ENCODE measurements at regions not wholly inside any gene's neighbourhood (a gene's known extent, or its start where the extent isn't known, plus 50 kb on each side); places are given as distances from the start of the nearest gene placed in this dataset.
"Not testable (repeated sequence)": the region's sequence is repeated elsewhere in the genome, so short reads cannot be mapped to it uniquely, and the experiment has no call there.

DNA sequence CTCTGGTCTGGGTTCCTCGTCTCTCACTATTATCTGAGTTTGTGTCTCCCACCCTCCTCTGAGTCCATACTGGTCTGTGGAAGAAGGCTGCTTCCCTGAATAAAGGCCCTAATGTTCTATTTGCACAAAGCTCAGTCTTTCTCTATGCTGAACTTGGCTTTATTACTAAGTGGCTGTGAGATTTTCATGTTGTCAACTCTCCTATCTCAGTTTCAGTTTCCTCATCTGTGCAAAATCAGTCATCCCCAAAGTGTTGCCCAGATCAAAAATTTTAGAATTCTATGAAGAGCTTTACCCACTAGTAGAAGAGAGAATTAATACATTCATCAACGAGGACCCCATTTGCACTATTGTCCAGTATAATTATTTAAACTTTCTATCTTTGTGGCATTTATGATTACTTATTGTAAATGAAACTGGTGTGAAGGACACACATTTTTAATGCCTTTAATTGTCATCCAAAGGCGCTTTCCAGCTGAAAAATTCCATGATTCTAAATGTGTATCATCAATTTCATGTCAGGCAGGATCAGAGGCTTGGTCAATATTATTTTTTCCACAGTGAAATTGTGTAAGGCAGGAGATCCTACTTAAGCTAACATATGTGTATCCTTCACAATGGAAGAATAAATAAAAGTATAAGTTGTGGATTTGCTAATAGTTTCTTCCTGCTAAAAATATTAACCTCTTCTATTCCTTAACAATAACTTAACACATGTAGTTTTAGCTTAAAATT is 79.1 kb upstream of the EEA1 start:
- Mint-ChIP-seq H3K9me3 (ENCODE audit: low read depth) (no peaks in the 10 kb centered on the region), H3K36me3 (ENCODE audit: insufficient read depth) (no peaks in the 10 kb centered on the region), H3K4me1 (ENCODE audit: low read depth) (peaks cover 40% of the 10 kb centered on the region), H3K27me3 (no peaks in the 10 kb centered on the region), H3K4me3 (ENCODE audit: low read depth) (no peak overlapping the region), H3K27ac (peak overlapping the region; percentile 53)
- no peak for DNase-seq (ENCODE audit: low spot score, unreplicated experiment)
- TF ChIP-seq, protein P1, sequence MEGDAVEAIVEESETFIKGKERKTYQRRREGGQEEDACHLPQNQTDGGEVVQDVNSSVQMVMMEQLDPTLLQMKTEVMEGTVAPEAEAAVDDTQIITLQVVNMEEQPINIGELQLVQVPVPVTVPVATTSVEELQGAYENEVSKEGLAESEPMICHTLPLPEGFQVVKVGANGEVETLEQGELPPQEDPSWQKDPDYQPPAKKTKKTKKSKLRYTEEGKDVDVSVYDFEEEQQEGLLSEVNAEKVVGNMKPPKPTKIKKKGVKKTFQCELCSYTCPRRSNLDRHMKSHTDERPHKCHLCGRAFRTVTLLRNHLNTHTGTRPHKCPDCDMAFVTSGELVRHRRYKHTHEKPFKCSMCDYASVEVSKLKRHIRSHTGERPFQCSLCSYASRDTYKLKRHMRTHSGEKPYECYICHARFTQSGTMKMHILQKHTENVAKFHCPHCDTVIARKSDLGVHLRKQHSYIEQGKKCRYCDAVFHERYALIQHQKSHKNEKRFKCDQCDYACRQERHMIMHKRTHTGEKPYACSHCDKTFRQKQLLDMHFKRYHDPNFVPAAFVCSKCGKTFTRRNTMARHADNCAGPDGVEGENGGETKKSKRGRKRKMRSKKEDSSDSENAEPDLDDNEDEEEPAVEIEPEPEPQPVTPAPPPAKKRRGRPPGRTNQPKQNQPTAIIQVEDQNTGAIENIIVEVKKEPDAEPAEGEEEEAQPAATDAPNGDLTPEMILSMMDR (IDR thresholded peaks at IDR 0.05; ENCODE audit: unreplicated experiment): no peak

DNA sequence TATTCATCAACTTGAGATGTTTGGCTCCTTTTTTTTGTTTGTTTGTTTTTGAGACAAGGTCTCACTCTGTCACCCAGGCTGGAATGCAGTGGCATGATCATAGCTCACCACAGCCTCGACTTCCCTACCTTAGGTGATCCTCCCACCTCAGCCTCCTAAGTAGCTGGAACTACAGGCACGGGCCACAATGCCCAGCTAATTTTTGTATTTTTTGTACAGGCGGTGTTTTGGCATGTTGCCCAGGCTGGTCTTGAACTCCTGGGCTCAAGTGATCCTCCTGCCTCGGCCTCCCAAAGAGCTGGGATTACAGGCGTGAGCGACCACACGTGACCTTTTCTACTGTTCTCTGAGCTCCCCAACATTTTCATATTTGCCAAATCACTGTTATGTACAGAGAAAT is 79.8 kb upstream of the EEA1 start:
- H3K27me3 Mint-ChIP-seq; H3K36me3 Mint-ChIP-seq (ENCODE audit: insufficient read depth); H3K4me3 Mint-ChIP-seq (ENCODE audit: low read depth): not testable (repeated sequence)

DNA sequence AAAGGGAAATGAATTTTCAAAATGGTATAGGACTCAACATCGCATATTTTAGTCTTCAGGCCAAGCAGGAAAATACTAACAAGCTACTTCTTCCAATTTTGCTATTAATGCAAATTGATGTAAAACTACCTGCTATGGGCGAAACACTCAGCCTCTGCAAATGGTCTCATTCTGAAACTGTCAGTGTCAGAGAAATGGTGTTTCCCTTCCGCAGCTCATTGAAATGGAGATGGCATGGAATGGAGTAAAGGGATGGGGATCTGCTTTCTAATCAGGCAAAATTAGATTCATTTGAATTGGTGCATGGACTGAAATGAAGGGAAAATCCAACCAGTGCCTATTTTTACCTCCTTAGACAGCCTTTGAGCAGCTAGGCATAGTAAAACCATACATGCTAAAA is 80.4 kb upstream of the EEA1 start:
- Mint-ChIP-seq H3K4me1 (ENCODE audit: low read depth) (peaks cover 37% of the 10 kb centered on the region), H3K27ac (no peak overlapping the region), H3K27me3 (no peaks in the 10 kb centered on the region), H3K36me3 (ENCODE audit: insufficient read depth) (no peaks in the 10 kb centered on the region), H3K4me3 (ENCODE audit: low read depth) (no peak overlapping the region), H3K9me3 (ENCODE audit: low read depth) (no peaks in the 10 kb centered on the region)
- TF ChIP-seq, protein P1 (IDR thresholded peaks at IDR 0.05; ENCODE audit: unreplicated experiment): no peak
- no peak for DNase-seq (ENCODE audit: low spot score, unreplicated experiment)

More for the DNA sequence above, 79.8 kb upstream of the EEA1 start:
- not testable (repeated sequence) for DNase-seq (ENCODE audit: low spot score, unreplicated experiment); H3K9me3 Mint-ChIP-seq (ENCODE audit: low read depth)
- Mint-ChIP-seq H3K4me1 (ENCODE audit: low read depth) (peaks cover 33% of the 10 kb centered on the region), H3K27ac (peak overlapping the region; percentile 53)

DNA sequence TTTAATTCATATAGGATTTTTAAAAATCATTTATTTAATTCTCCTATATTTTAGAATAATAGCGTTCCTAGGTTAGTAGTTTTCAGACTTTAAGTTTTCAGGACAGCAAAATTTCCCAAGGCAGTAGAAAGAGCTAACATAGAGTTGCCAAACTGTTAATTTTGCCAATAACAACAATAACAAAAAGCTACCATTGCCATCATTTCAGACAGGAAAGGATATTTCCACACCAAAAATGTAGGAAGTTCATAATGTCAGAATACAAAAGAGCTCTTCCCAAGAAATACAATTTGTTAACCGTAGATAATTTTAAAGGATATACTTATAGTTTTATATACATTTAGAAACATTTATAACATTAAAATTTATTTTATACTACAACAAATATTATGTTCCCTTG is 81.4 kb upstream of the EEA1 start:
- H3K4me1 Mint-ChIP-seq (ENCODE audit: low read depth): peaks cover 36% of the 10 kb centered on the region
- TF ChIP-seq, protein P1 (IDR thresholded peaks at IDR 0.05; ENCODE audit: unreplicated experiment): no peak
- no peak overlapping the region for H3K4me3 Mint-ChIP-seq (ENCODE audit: low read depth)
- no peak overlapping the region for H3K27ac Mint-ChIP-seq
- H3K36me3 Mint-ChIP-seq (ENCODE audit: insufficient read depth): no peaks in the 10 kb centered on the region
- no peaks in the 10 kb centered on the region for H3K27me3 Mint-ChIP-seq
- no peaks in the 10 kb centered on the region for H3K9me3 Mint-ChIP-seq (ENCODE audit: low read depth)
- DNase-seq (ENCODE audit: low spot score, unreplicated experiment): no peak

DNA sequence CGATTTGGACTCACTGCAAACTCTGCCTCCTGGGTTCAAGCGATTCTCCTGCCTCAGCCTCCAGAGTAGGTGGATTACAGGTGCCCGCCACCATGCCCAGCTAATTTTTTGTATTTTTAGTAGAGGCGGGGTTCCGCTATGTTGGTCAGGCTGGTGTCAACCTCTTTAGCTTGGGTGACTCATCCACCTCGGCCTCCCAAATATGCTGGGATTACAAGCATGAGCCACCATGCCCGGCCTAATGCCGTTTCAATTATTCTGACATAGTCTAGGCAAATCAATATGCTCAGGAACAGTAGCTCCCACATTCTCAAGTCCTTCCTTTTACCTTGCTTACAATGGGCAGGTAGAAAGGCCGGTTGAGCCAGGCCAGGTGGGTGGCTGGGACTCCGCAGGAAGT is 82.0 kb upstream of the EEA1 start:
- Mint-ChIP-seq H3K9me3 (ENCODE audit: low read depth) (no peaks in the 10 kb centered on the region), H3K27ac (no peak overlapping the region), H3K36me3 (ENCODE audit: insufficient read depth) (no peaks in the 10 kb centered on the region), H3K4me1 (ENCODE audit: low read depth) (peaks cover 36% of the 10 kb centered on the region), H3K27me3 (no peaks in the 10 kb centered on the region), H3K4me3 (ENCODE audit: low read depth) (no peak overlapping the region)
- DNase-seq (ENCODE audit: low spot score, unreplicated experiment): no peak
- TF ChIP-seq, protein P1 (IDR thresholded peaks at IDR 0.05; ENCODE audit: unreplicated experiment): no peak

Data from progenitor cell of endocrine pancreas (in vitro differentiated cells).